GM12875 (cell line): ENCODE measurements at regions not wholly inside any gene's neighbourhood (a gene's known extent, or its start where the extent isn't known, plus 50 kb on each side); places are given as distances from the start of the nearest gene placed in this dataset.

Source experiments
- H3K4me3 ChIP-seq: one replicate; pipeline ENCODE4 v1.5.1; 2011; ENCODE audit warnings: low read depth, low read length, control low read depth
- TF ChIP-seq, protein P1 (sequence below): IDR thresholded peaks from 2 replicates; pipeline ENCODE4 v1.5.1; 2011; ENCODE audit warnings: low read depth, mild to moderate bottlenecking, control low read depth, inconsistent platforms, low read length, moderate library complexity, borderline replicate concordance; ENCODE audit not compliant: insufficient read depth

GRCh38 chr4:26020083-26020668 lies 106.2 kb downstream of the SMIM20 start:
- no peak overlapping the region for H3K4me3 ChIP-seq
- TF ChIP-seq, protein P1, sequence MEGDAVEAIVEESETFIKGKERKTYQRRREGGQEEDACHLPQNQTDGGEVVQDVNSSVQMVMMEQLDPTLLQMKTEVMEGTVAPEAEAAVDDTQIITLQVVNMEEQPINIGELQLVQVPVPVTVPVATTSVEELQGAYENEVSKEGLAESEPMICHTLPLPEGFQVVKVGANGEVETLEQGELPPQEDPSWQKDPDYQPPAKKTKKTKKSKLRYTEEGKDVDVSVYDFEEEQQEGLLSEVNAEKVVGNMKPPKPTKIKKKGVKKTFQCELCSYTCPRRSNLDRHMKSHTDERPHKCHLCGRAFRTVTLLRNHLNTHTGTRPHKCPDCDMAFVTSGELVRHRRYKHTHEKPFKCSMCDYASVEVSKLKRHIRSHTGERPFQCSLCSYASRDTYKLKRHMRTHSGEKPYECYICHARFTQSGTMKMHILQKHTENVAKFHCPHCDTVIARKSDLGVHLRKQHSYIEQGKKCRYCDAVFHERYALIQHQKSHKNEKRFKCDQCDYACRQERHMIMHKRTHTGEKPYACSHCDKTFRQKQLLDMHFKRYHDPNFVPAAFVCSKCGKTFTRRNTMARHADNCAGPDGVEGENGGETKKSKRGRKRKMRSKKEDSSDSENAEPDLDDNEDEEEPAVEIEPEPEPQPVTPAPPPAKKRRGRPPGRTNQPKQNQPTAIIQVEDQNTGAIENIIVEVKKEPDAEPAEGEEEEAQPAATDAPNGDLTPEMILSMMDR, result no peak

DNA sequence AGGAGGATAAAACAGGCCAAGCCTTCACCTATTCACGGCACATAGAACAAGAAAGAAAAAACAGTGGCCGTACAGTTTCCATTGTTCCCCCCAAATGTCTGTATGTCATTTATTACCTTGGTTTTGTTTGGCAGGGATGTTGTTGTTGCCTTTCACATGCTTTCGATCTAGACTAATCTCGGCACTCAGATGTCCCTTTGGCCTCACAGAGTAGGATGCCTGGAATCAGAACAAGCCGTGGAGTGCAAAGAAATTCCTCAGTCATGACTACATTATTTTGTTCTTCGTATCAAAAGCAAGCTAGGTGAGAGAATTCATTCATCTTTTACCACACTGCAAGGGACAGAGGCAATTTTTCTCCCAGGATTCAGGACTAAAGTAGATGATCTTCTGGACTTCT lies 106.9 kb downstream of the SMIM20 start:
- no peak overlapping the region for H3K4me3 ChIP-seq

GRCh38 chr4:26021417-26022345 lies 107.7 kb downstream of the SMIM20 start:
- TF ChIP-seq, protein P1, result no peak
- no peak overlapping the region for H3K4me3 ChIP-seq

More for the DNA sequence above, 106.9 kb downstream of the SMIM20 start:
- TF ChIP-seq, protein P1, result no peak

DNA sequence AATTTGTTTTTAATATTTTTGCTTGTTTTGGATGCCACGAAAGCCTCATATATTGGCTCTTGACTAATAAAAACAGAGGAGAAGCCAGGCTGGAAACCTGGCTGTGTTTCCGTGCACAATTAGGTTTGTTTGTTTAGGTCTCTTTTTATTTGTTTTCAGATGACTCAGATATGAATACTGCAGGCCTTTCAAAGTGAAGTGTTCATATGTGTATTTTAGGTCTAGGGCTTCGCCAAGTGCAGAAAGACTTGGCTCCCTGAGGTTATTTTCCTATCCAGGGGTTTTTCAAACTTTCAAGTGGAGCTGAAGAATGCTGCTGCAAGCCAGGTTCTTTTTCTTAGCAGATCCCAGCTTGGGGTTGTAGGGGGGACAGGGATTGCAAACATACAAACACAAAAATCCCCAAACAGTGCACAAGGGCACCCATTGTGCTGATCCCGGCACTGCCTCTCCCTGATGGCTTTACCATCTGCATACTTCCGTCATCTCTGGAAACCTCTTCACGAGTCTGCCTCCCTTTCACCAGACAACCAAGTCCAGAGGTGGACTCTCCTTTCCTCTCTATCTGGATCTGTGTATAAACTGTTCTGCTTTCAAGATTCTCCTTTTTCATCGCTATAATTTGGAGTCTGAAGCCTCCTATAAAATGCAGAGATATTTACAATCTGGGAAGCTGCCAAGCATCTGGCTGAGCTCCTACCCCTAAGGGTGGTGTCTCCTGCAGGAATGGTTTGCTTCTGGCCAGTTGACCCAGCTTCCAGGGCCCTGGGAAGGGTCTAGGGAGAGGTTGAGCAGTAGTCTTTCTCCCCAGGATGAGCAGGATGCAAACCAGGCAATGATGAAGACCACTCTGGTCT lies 108.6 kb downstream of the SMIM20 start:
- no peak overlapping the region for H3K4me3 ChIP-seq
- TF ChIP-seq, protein P1, result no peak

DNA sequence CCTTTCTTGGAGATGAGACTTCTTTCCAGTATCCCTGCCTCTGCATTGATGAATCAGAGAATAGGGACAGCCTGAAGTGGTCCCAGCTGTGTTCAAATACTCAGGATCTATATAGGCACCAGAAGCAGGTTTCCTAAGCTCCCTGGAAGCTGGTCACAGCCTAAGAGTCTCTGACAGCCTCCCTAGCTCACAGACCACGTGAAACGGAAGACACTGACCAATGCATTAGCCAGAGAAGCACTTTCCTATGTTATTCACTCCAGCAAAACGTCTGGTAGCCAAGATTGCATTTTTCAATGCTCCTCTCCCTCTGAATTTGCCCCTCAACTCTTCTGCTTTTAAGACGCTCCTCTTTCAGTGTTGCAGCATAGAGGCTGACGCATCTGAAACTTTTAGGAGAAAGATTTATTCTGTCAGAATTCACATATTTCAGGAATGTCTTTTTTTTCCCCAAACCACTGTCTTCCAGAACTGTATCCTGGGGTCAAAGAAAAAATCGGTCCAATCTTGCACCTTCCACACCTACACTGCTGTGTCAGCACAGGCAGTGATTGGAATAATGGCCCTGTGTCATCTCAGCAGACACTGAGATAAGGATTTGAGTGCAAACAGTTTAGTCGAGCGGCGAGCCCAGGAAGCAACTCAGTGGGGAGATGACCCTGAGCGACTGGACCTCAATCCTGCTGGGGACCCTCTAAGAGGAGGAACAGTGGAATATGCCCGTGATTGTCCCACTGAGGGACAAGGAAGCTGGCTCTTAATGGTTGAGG lies 109.4 kb downstream of the SMIM20 start:
- H3K4me3 ChIP-seq, result no peak overlapping the region
- TF ChIP-seq, protein P1, result no peak

- TF ChIP-seq, protein P1, result no peak
Observed at GRCh38 chr4:26024079-26024478, 110.1 kb downstream of the SMIM20 start.

More at GRCh38 chr4:26024079-26024478, 110.1 kb downstream of the SMIM20 start:
- no peak overlapping the region for H3K4me3 ChIP-seq
